Eye (tissue), 1 donor: ENCODE measurements at regions not wholly inside any gene's neighbourhood (a gene's known extent, or its start where the extent isn't known, plus 50 kb on each side); places are given as distances from the start of the nearest gene placed in this dataset.
"Not testable (repeated sequence)": the region's sequence is repeated elsewhere in the genome, so short reads cannot be mapped to it uniquely, and the experiment has no call there.

Experiments used
- DNase-seq: peaks from one replicate; pipeline ENCODE4 v3.0.0-alpha.2; 2015

GRCh38 chr17:21517538-21518293 is 141.6 kb downstream of the KCNJ12 start:
- no peak for DNase-seq

- no peak for DNase-seq
These were observed 146.7 kb downstream of the KCNJ12 start for GRCh38 chr17:21522755-21523336.

GRCh38 chr17:21523497-21524210 is 147.5 kb downstream of the KCNJ12 start:
- DNase-seq, result no peak

GRCh38 chr17:21524211-21524591 is 148.0 kb downstream of the KCNJ12 start:
- no peak for DNase-seq

GRCh38 chr17:21525464-21526130 is 149.4 kb downstream of the KCNJ12 start:
- no peak for DNase-seq

- no peak for DNase-seq
These were observed 152.0 kb downstream of the KCNJ12 start for GRCh38 chr17:21528031-21528695.

- no peak for DNase-seq
These were observed 154.2 kb downstream of the KCNJ12 start for GRCh38 chr17:21530311-21530710.

- DNase-seq, result no peak
These were observed 154.7 kb downstream of the KCNJ12 start for GRCh38 chr17:21530841-21531240.

- no peak for DNase-seq
These were observed 156.7 kb downstream of the KCNJ12 start for GRCh38 chr17:21532763-21533385.

GRCh38 chr17:21535686-21536375 is 156.5 kb upstream of the KCNJ18 start:
- DNase-seq, result no peak

GRCh38 chr17:21537302-21537701 is 155.0 kb upstream of the KCNJ18 start:
- no peak for DNase-seq

GRCh38 chr17:21538615-21539014 is 153.7 kb upstream of the KCNJ18 start:
- no peak for DNase-seq

- DNase-seq, result no peak
These were observed 153.2 kb upstream of the KCNJ18 start for GRCh38 chr17:21539146-21539545.

- DNase-seq, result no peak
These were observed 151.8 kb upstream of the KCNJ18 start for GRCh38 chr17:21540502-21540901.

GRCh38 chr17:21542070-21542469 is 150.3 kb upstream of the KCNJ18 start:
- no peak for DNase-seq

GRCh38 chr17:21542991-21543390 is 149.3 kb upstream of the KCNJ18 start:
- DNase-seq, result no peak

- no peak for DNase-seq
These were observed 147.3 kb upstream of the KCNJ18 start for GRCh38 chr17:21545064-21545463.

GRCh38 chr17:21548236-21548635 is 144.1 kb upstream of the KCNJ18 start:
- DNase-seq, result no peak

GRCh38 chr17:21549107-21549687 is 143.1 kb upstream of the KCNJ18 start:
- no peak for DNase-seq

GRCh38 chr17:21550031-21550430 is 142.3 kb upstream of the KCNJ18 start:
- not testable (repeated sequence) for DNase-seq
